Gastrocnemius medialis (tissue), 4 donors: ENCODE measurements at regions not wholly inside any gene's neighbourhood (a gene's known extent, or its start where the extent isn't known, plus 50 kb on each side); places are given as distances from the start of the nearest gene placed in this dataset.

Source experiments
- POLR2A ChIP-seq, 2 donors: fragments of 450-650 bp; IDR thresholded peaks; one replicate each; pipeline ENCODE4 v1.6.1; 2017; ENCODE audit warnings: antibody characterized with exemption in 2 of 2, mild to moderate bottlenecking in 2 of 2, moderate library complexity in 2 of 2
- TF ChIP-seq, protein P1 (sequence below), 5 experiments: fragments of 450-650 bp in 3 of 5; fragments of 200-600 bp in 2 of 5; sonication (generic) in 2 of 5; IDR thresholded peaks in 4 of 5; conservative IDR thresholded peaks in 1 of 5; 1 replicate in 4 of 5; 2 replicates in 1 of 5; pipeline ENCODE4 v1.5.1; 2016 to 2019; ENCODE audit warnings: antibody characterized with exemption in 5 of 5, mild to moderate bottlenecking in 3 of 5, moderate library complexity in 3 of 5

DNA sequence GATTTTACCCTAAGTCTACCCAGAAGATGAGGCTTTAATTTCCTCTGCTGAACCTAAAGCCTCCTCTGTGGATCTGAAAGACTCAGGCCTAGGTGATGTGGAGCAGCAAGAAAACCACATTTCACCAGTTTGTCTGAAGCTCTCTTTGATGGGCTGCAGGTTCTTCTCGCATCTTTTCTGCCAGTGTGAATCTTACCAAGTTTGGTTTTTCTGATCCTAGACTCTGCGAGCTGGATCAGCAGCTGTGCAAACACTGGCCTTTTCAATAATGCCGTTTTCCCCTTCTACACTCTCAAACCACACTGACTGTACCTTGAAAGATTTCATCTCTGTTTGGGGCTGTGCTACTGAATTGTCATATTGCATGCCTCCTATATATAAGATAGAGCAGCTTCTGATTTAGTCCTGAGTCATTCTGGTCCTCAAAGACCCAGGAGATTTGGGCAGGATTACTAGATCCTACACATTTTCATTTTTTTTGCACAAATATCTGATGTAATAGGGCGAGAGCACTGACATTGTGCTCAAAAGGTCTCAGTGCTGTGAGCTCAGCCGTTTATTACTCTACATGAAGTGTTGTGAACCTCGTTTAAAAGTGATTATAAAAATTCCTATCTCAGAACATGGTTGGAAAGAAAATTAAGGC is 133.6 kb upstream of the FAM9C start:
- TF ChIP-seq POLR2A (IDR thresholded peaks at IDR 0.05) = no peak
- TF ChIP-seq, protein P1, sequence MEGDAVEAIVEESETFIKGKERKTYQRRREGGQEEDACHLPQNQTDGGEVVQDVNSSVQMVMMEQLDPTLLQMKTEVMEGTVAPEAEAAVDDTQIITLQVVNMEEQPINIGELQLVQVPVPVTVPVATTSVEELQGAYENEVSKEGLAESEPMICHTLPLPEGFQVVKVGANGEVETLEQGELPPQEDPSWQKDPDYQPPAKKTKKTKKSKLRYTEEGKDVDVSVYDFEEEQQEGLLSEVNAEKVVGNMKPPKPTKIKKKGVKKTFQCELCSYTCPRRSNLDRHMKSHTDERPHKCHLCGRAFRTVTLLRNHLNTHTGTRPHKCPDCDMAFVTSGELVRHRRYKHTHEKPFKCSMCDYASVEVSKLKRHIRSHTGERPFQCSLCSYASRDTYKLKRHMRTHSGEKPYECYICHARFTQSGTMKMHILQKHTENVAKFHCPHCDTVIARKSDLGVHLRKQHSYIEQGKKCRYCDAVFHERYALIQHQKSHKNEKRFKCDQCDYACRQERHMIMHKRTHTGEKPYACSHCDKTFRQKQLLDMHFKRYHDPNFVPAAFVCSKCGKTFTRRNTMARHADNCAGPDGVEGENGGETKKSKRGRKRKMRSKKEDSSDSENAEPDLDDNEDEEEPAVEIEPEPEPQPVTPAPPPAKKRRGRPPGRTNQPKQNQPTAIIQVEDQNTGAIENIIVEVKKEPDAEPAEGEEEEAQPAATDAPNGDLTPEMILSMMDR (IDR thresholded peaks at IDR 0.05 in 4 of 5, conservative IDR thresholded peaks at IDR 0.05 in 1 of 5) = no peak
